Psoas muscle (tissue), 7 donors: ENCODE measurements at regions not wholly inside any gene's neighbourhood (a gene's known extent, or its start where the extent isn't known, plus 50 kb on each side); places are given as distances from the start of the nearest gene placed in this dataset.
"Not testable (repeated sequence)": the region's sequence is repeated elsewhere in the genome, so short reads cannot be mapped to it uniquely, and the experiment has no call there.

ENCODE experiments used
- ATAC-seq, 4 donors: fragments of 200-7000 bp; cut with Tn5 transposase; one replicate each; pipeline ENCODE4 v1.9.1; 2020; ENCODE audit warnings: moderate library complexity in 3 of 4, mild to moderate bottlenecking in 2 of 4
- DNase-seq, 2 donors: peaks; one replicate each; pipeline ENCODE4 v3.0.0-alpha.2; 2020
- H3K27ac ChIP-seq: fragments of 200-600 bp; one replicate; pipeline ENCODE4 v1.8.0; 2022
- H3K27me3 ChIP-seq, 3 donors: fragments of 200-600 bp in 1 of 3; one replicate each; pipeline versions ENCODE4 v1.6.1 to v1.8.0; 2013 to 2022; ENCODE audit warnings: low read length in 2 of 3, mild to moderate bottlenecking in 2 of 3, moderate library complexity in 1 of 3; ENCODE audit not compliant: insufficient read depth in 3 of 3
- H3K36me3 ChIP-seq, 2 donors: fragments of 200-600 bp in 1 of 2; one replicate each; pipeline versions ENCODE4 v1.6.1 to v1.8.0; 2013 to 2022; ENCODE audit warnings: low read depth in 1 of 2, mild to moderate bottlenecking in 1 of 2, moderate library complexity in 1 of 2; ENCODE audit not compliant: insufficient read depth in 1 of 2
- H3K4me1 ChIP-seq: fragments of 200-600 bp; one replicate; pipeline ENCODE4 v1.8.0; 2022
- H3K4me3 ChIP-seq: fragments of 200-600 bp; one replicate; pipeline ENCODE4 v1.8.0; 2022; ENCODE audit warnings: mild to moderate bottlenecking
- H3K9me3 ChIP-seq: fragments of 200-600 bp; one replicate; pipeline ENCODE4 v1.8.0; 2022
- WGBS, 3 donors: extraction: QIAGEN DNeasy Blood & Tissue Kit; methylation state at CpG; one replicate each; pipeline versions ENCODE4 v1.1.6 to v1.1.7; 2013; 5-methylcytosine and 5-hydroxymethylcytosine counted together
- intact Hi-C, 2 donors: fragments of 100-400 bp; cut with DNase I; formaldehyde crosslinking; loops; one replicate each; pipeline versions ENCODE4 v1.11.0 to v1.14.2; 2022
- TF ChIP-seq, protein P1 (sequence below): fragments of 200-600 bp; IDR thresholded peaks from one replicate; pipeline ENCODE4 v1.8.0; 2022; ENCODE audit warnings: antibody characterized with exemption
- donor health status: healthy with polysubstance abuse.
- donor health status: DM: no; HTN: no; CAD: no; lungs with moderate emphysema.
- donor health status: Bipolar disorder and iron deficiency.
- donor health status: healthy.
- donor health status: DM: yes; HTN: yes; CAD: no.
- donor health status: DM: no; HTN: no; CAD: no.
- donor health status: DM: yes; HTN: yes; CAD: no.

GRCh38 chr1:198846556-198846955, 207.7 kb downstream of the PTPRC start:
- no peaks in the 10 kb centered on the region for H3K9me3 ChIP-seq
- H3K27ac ChIP-seq, result no peak overlapping the region
- H3K36me3 ChIP-seq, result no peaks in the 10 kb centered on the region
- DNase-seq, result no peak
- 51 to 68% (median 56%) methylated on average over 2 of the region's 2 CpGs for WGBS, 3 donors
- ATAC-seq, result no peak
- H3K4me1 ChIP-seq, result peaks cover 8% of the 10 kb centered on the region
- no peaks in the 10 kb centered on the region for H3K27me3 ChIP-seq
- no peak overlapping the region for H3K4me3 ChIP-seq
- TF ChIP-seq, protein P1, sequence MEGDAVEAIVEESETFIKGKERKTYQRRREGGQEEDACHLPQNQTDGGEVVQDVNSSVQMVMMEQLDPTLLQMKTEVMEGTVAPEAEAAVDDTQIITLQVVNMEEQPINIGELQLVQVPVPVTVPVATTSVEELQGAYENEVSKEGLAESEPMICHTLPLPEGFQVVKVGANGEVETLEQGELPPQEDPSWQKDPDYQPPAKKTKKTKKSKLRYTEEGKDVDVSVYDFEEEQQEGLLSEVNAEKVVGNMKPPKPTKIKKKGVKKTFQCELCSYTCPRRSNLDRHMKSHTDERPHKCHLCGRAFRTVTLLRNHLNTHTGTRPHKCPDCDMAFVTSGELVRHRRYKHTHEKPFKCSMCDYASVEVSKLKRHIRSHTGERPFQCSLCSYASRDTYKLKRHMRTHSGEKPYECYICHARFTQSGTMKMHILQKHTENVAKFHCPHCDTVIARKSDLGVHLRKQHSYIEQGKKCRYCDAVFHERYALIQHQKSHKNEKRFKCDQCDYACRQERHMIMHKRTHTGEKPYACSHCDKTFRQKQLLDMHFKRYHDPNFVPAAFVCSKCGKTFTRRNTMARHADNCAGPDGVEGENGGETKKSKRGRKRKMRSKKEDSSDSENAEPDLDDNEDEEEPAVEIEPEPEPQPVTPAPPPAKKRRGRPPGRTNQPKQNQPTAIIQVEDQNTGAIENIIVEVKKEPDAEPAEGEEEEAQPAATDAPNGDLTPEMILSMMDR, result no peak
- intact Hi-C loops, result no loop called here

DNA sequence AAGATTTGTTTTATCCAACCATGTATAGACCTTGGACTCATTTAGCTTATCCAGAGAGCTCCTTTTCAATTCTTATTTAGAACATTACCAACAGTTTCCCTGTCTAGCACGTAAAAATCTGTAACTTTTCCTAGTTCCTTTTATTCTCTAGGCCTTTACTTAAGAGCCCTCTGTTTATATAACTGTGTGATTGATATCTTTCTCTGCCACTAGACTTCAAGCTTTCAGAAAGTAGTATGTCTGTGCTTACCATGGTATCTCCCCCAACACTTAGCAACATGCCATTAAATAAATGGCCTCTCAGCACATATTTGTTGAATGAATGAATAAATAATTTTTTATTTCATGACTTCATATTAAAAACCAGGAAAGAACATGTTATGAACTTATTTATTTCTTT, 209.4 kb downstream of the PTPRC start:
- DNase-seq (no peak), ATAC-seq (no peak)
- TF ChIP-seq, protein P1, result no peak
- 76 to 83% (median 83%) methylated on average over 1 of the region's 1 CpG for WGBS, 3 donors
- H3K27me3 ChIP-seq, result no peaks in the 10 kb centered on the region
- H3K36me3 ChIP-seq, result no peaks in the 10 kb centered on the region
- no peaks in the 10 kb centered on the region for H3K9me3 ChIP-seq
- H3K4me3 ChIP-seq, result no peak overlapping the region
- intact Hi-C loops, result no loop called here
- H3K27ac ChIP-seq, result no peak overlapping the region
- peaks cover 8% of the 10 kb centered on the region for H3K4me1 ChIP-seq

DNA sequence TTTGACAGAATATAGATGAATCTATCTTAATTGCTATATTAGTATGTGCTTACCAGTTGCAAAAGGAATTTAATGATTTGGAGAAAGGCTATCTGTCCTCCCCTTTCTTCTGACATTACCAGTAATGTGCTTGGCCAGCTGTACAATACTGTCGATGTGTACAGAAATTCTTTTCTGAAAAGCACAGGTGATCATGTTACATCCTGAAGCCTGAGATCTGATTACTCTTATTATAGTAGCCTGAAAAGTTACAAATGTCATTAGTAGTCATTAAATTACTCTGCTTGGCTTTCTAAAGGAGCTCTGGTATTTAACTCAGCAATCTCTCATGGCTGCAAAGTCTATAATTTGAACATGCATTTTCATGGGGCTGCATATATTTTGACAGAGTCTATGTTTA, 209.8 kb downstream of the PTPRC start:
- 13 to 27% (median 16%) methylated on average over 1 of the region's 1 CpG for WGBS, 3 donors
- peaks cover 8% of the 10 kb centered on the region for H3K4me1 ChIP-seq
- DNase-seq, result no peak
- no peaks in the 10 kb centered on the region for H3K27me3 ChIP-seq
- no peak overlapping the region for H3K27ac ChIP-seq
- intact Hi-C loops, result no loop called here
- TF ChIP-seq, protein P1, result no peak
- ATAC-seq, result no peak
- H3K36me3 ChIP-seq, result no peaks in the 10 kb centered on the region
- H3K4me3 ChIP-seq, result no peak overlapping the region
- no peaks in the 10 kb centered on the region for H3K9me3 ChIP-seq

- intact Hi-C loops, result no loop called here
- WGBS, 3 donors, result 24 to 56% (median 43%) methylated on average over 2 of the region's 2 CpGs
- TF ChIP-seq, protein P1, result no peak
- Histone ChIP-seq H3K36me3 (no peaks in the 10 kb centered on the region), H3K9me3 (no peaks in the 10 kb centered on the region), H3K4me1 (peaks cover 8% of the 10 kb centered on the region), H3K27ac (no peak overlapping the region), H3K27me3 (no peaks in the 10 kb centered on the region), H3K4me3 (no peak overlapping the region)
- DNase-seq (no peak), ATAC-seq (no peak)
These were observed 210.3 kb downstream of the PTPRC start for GRCh38 chr1:198849093-198849492.

- Histone ChIP-seq H3K9me3 (no peaks in the 10 kb centered on the region), H3K4me3 (no peak overlapping the region), H3K36me3 (no peaks in the 10 kb centered on the region), H3K4me1 (peaks cover 7% of the 10 kb centered on the region), H3K27me3 (no peaks in the 10 kb centered on the region), H3K27ac (no peak overlapping the region)
- DNase-seq (no peak), ATAC-seq (no peak)
- 51 to 65% (median 61%) methylated on average over 1 of the region's 1 CpG for WGBS, 3 donors
- intact Hi-C loops, result no loop called here
- TF ChIP-seq, protein P1, result no peak
These were observed 211.4 kb downstream of the PTPRC start for GRCh38 chr1:198850196-198850595.

DNA sequence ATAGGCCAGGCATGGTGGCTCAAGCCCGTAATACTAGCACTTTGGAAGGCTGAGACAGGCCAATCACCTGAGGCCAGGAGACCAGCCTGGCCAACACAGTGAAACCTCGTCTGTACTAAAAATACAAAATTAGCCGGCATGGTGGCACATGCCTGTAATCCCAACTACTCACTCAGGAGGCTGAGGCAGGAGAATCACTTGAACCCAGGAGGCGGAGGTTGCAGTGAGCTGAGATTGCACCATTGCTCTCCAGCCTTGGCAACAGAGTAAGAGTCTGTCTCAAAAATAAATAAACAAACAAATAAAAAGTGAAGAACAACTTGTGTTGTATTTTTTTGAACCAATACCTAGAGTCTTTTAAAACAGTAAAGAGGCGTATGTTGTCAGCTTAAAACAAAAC, 212.1 kb downstream of the PTPRC start:
- H3K27ac ChIP-seq, H3K9me3 ChIP-seq, ATAC-seq, H3K27me3 ChIP-seq, DNase-seq, H3K36me3 ChIP-seq, H3K4me3 ChIP-seq, intact Hi-C loops, H3K4me1 ChIP-seq: not testable (repeated sequence)
- 68 to 78% (median 70%) methylated on average over 5 of the region's 5 CpGs for WGBS, 3 donors
